ENCODE measurements at regions not wholly inside any gene's neighbourhood (a gene's known extent, or its start where the extent isn't known, plus 50 kb on each side); places are given as distances from the start of the nearest gene placed in this dataset.

DNA sequence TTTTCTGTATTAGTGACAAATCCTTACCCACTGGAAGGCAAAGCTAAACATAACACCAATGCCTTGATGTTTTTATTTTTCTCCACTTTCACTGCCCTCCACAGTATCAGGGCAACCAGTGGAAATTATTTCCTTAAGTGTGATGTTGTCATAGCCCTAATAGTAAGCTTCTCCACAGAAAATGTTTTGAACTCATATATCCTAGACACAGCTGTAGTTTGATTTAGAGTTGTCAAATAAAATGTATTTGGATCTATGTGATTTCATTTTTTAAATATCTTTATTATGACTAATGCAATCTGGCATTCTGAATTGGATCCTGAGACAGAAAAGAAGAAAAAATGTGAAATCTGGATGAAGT, 70.9 kb upstream of the UFL1 start:
- no peak overlapping the region for H3K4me3 ChIP-seq (replicated peaks in 1 of 2; ENCODE audit: low read depth in 2 of 2, low read length in 2 of 2)
- DNase-seq (ENCODE audit: low read depth in 2 of 2): no peak
- TF ChIP-seq, protein P1, sequence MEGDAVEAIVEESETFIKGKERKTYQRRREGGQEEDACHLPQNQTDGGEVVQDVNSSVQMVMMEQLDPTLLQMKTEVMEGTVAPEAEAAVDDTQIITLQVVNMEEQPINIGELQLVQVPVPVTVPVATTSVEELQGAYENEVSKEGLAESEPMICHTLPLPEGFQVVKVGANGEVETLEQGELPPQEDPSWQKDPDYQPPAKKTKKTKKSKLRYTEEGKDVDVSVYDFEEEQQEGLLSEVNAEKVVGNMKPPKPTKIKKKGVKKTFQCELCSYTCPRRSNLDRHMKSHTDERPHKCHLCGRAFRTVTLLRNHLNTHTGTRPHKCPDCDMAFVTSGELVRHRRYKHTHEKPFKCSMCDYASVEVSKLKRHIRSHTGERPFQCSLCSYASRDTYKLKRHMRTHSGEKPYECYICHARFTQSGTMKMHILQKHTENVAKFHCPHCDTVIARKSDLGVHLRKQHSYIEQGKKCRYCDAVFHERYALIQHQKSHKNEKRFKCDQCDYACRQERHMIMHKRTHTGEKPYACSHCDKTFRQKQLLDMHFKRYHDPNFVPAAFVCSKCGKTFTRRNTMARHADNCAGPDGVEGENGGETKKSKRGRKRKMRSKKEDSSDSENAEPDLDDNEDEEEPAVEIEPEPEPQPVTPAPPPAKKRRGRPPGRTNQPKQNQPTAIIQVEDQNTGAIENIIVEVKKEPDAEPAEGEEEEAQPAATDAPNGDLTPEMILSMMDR (IDR thresholded peaks at IDR 0.05; ENCODE audit: low read depth, low read length): no peak

DNA sequence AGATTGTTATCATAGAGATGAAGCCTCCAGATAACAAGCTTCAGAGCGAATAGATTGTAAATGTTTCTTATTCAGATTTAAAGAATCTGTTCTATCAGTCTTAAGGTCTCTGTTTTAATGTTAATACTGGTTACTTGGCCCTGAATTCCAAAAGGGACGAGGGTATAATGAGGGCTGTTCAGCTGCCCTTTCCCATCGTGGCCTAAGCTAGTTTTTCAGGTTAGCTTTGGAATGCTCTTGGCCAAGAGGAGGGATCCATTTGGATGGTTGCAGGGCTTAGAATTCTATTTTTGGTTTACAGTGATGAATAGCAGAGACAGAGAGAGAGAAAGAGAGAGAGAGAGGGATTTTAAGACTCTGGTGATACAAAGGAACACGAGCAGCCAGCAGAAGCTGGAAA, 62.8 kb upstream of the UFL1 start:
- H3K4me3 ChIP-seq (replicated peaks in 1 of 2; ENCODE audit: low read depth in 2 of 2, low read length in 2 of 2): no peak overlapping the region
- TF ChIP-seq, protein P1 (IDR thresholded peaks at IDR 0.05; ENCODE audit: low read depth, low read length): no peak
- DNase-seq (ENCODE audit: low read depth in 2 of 2): no peak

DNA sequence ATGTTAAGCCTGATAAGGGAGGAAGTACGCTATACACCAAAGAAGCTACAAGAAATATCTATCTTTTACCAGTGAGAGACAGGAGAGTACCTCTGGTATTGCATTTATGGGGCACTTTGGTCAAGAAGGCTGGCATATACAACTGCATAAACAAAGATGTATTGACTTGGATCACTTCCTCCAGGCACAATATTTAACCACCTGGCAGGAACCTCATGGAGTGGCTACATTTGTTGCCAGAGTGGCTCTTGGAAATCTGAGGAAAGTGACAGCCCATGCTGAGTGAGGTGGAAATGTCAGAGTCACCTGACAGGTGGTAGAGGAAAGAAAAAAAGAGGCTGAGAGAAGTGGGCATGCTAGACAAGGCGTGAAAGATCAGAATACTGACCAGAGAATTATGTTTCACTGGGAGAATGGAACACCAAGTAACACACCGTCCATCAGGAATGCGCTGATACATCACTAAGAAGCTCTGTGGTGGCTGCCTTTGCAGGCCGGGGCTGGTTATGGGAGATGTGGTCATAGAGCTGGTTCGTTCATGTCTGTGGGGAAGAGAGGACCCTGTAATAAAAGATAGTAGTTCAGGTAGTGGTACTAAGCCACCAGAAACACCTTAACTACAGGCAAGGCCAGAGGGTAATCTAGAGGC, 61.4 kb upstream of the UFL1 start:
- TF ChIP-seq, protein P1 (IDR thresholded peaks at IDR 0.05; ENCODE audit: low read depth, low read length): no peak
- no peak overlapping the region for H3K4me3 ChIP-seq (replicated peaks in 1 of 2; ENCODE audit: low read depth in 2 of 2, low read length in 2 of 2)
- DNase-seq (ENCODE audit: low read depth in 2 of 2): no peak

DNA sequence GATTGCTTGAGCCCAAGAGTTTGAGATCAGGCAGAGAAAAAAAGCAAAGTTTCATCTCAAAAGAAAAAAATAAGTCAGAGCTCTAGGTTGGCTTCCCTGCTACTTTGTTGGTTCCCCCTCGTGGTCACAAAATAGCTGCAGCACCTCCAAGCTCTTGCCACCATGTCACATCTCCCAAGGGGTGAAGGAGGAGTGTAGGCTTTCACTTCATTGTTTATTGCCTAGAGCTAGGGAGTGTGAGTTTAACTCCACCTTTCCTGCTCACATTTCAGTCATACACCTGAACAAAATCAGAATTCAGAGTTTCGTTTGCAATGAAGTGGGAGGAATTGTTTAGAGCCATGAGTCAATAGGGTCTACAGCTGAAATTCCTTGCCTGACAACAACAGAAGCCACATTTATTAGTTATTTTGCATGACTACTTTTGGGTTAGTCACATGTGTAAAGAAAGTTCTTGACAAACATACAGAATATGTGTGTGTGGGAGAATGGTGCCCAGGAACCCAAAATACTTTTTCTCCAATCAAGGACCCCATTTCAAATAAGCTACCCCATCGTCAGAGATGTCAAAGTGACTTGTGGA, 56.2 kb upstream of the UFL1 start:
- no peak for DNase-seq (ENCODE audit: low read depth in 2 of 2)
- no peak overlapping the region for H3K4me3 ChIP-seq (replicated peaks in 1 of 2; ENCODE audit: low read depth in 2 of 2, low read length in 2 of 2)
- TF ChIP-seq, protein P1 (IDR thresholded peaks at IDR 0.05; ENCODE audit: low read depth, low read length): no peak

DNA sequence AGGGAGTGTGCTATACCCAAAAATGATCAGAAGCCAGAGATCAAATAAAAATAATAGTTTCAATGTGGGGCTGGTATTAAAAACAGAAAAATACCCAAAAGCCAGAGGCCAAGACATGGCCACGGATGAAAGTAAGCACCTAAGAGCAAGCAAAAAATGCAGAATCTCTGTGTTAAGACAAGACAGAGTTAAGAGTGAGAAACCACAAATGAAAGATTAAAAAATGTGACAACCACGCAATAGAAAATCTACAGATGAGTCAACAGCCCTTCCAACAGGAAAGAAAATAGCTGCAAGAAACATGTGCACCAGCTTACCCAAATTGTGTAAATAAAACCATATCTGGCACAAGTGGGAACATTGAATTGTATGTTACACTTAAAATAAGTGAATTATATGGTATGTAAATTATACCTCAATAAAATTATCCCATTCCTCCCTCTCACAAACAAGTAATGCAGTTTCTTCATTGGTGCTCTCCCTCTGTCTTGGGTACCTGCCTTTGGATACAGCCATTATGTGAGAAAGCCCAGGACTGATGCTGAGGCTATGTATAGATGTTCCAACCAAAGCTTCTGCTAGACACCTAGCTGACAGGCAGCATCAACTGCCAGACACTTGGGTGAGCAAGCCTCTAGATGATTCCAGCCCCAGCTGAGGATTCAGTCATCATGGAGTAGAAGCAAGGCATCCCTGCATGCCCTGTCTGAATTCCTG, 55.3 kb upstream of the UFL1 start:
- TF ChIP-seq, protein P1 (IDR thresholded peaks at IDR 0.05; ENCODE audit: low read depth, low read length): no peak
- no peak overlapping the region for H3K4me3 ChIP-seq (replicated peaks in 1 of 2; ENCODE audit: low read depth in 2 of 2, low read length in 2 of 2)
- DNase-seq (ENCODE audit: low read depth in 2 of 2): no peak

DNA sequence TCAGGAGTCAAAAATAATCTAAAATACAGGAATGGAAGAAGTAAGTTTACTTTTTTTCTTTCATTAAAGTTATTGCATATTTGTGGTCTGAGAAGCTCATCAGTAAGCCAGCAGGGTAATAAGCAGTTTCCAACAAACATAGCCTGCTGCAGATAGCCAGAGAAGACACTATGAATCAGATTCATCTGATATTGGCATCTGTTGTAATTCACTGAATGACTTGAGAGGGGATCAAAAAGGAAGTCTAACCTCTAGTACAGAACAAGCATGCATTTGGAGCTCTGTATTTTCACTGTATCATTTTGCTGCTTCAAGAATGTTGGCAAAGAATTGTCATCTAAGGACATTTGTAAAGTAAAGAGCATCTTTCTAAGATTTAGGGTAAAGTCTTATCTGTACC, 53.8 kb upstream of the UFL1 start:
- no peak for DNase-seq (ENCODE audit: low read depth in 2 of 2)
- TF ChIP-seq, protein P1 (IDR thresholded peaks at IDR 0.05; ENCODE audit: low read depth, low read length): no peak
- no peak overlapping the region for H3K4me3 ChIP-seq (replicated peaks in 1 of 2; ENCODE audit: low read depth in 2 of 2, low read length in 2 of 2)
